ENCODE measurements at regions not wholly inside any gene's neighbourhood (a gene's known extent, or its start where the extent isn't known, plus 50 kb on each side); places are given as distances from the start of the nearest gene placed in this dataset.

GRCh38 chr7:67803789-67804188 is 807.2 kb downstream of the TYW1 start:
- TF ChIP-seq CTCF (IDR thresholded peaks at IDR 0.05) (no peak), POLR2AphosphoS5 (IDR thresholded peaks at IDR 0.05) (no peak), POLR2A (IDR thresholded peaks at IDR 0.05) (no peak)
